Lower leg skin (tissue), 4 donors: ENCODE measurements at regions not wholly inside any gene's neighbourhood (a gene's known extent, or its start where the extent isn't known, plus 50 kb on each side); places are given as distances from the start of the nearest gene placed in this dataset.

Experiments used
- DNase-seq, 2 donors: peaks; one replicate each; pipeline ENCODE4 v3.0.0-alpha.2; 2019; ENCODE audit warnings: low spot score in 2 of 2
- H3K4me3 ChIP-seq: fragments of 200-600 bp; sonication (generic); 2 replicates; pipeline ENCODE4 v1.5.1; 2017; ENCODE audit warnings: mild to moderate bottlenecking, low read depth; ENCODE audit not compliant: poor library complexity, severe bottlenecking
- CTCF ChIP-seq, 3 donors: fragments of 450-650 bp; IDR thresholded peaks; one replicate each; pipeline ENCODE4 v1.5.1; 2016; ENCODE audit warnings: antibody characterized with exemption in 3 of 3, mild to moderate bottlenecking in 3 of 3, moderate library complexity in 2 of 3
- POLR2A ChIP-seq, 2 donors: fragments of 450-650 bp; IDR thresholded peaks; one replicate each; pipeline ENCODE4 v1.6.1; 2016 to 2017; ENCODE audit warnings: antibody characterized with exemption in 2 of 2, mild to moderate bottlenecking in 1 of 2, moderate library complexity in 1 of 2
- WGBS, 2 donors: methylation state at CpG; one replicate each; pipeline ENCODE4 v1.1.5; 2018; 5-methylcytosine and 5-hydroxymethylcytosine counted together
- intact Hi-C: fragments of 100-400 bp; cut with DNase I; formaldehyde crosslinking; loops from one replicate; pipeline ENCODE4 v1.15.0; 2023; ENCODE audit warnings: low total_unique reads

- 89 to 95% methylated on average over 7 of the region's 7 CpGs for WGBS, 2 donors
- no peak for TF ChIP-seq POLR2A (IDR thresholded peaks at IDR 0.05)
- no peak for TF ChIP-seq CTCF (IDR thresholded peaks at IDR 0.05)
- intact Hi-C loops: no loop called here
- peak in 1 of 2 donors; percentile 39 for DNase-seq
- no peak overlapping the region for H3K4me3 ChIP-seq
Observed at GRCh38 chr14:65834051-65834450, 421.5 kb downstream of the FUT8 start.

- intact Hi-C loops: no loop called here
- TF ChIP-seq POLR2A (IDR thresholded peaks at IDR 0.05) (no peak), CTCF (IDR thresholded peaks at IDR 0.05) (no peak)
- H3K4me3 ChIP-seq: no peak overlapping the region
- no peak for DNase-seq
- 95% methylated on average over 6 of the region's 6 CpGs for WGBS, 2 donors
Observed at GRCh38 chr14:65834812-65835211, 422.3 kb downstream of the FUT8 start.

GRCh38 chr14:65835501-65835900 is 423.0 kb downstream of the FUT8 start:
- no peak for TF ChIP-seq CTCF (IDR thresholded peaks at IDR 0.05)
- no peak for TF ChIP-seq POLR2A (IDR thresholded peaks at IDR 0.05)
- intact Hi-C loops: no loop called here
- WGBS, 2 donors: 87 to 93% methylated on average over 3 to 4 of the region's 4 CpGs
- no peak for DNase-seq
- no peak overlapping the region for H3K4me3 ChIP-seq

- 82 to 85% methylated on average over 5 of the region's 5 CpGs for WGBS, 2 donors
- intact Hi-C loops: no loop called here
- DNase-seq: no peak
- TF ChIP-seq POLR2A (IDR thresholded peaks at IDR 0.05) (no peak), CTCF (IDR thresholded peaks at IDR 0.05) (no peak)
- no peak overlapping the region for H3K4me3 ChIP-seq
Observed at GRCh38 chr14:65838565-65838964, 426.0 kb downstream of the FUT8 start.

- H3K4me3 ChIP-seq: no peak overlapping the region
- 74 to 84% methylated on average over 6 of the region's 6 CpGs for WGBS, 2 donors
- intact Hi-C loops: no loop called here
- TF ChIP-seq POLR2A (IDR thresholded peaks at IDR 0.05) (no peak), CTCF (IDR thresholded peaks at IDR 0.05) (no peak)
- DNase-seq: no peak
Observed at GRCh38 chr14:65840118-65840751, 427.7 kb downstream of the FUT8 start.

GRCh38 chr14:65840786-65841185 is 428.3 kb downstream of the FUT8 start:
- 67 to 80% methylated on average over 1 of the region's 1 CpG for WGBS, 2 donors
- intact Hi-C loops: no loop called here
- no peak overlapping the region for H3K4me3 ChIP-seq
- no peak for DNase-seq
- TF ChIP-seq CTCF (IDR thresholded peaks at IDR 0.05) (no peak), POLR2A (IDR thresholded peaks at IDR 0.05) (no peak)
